ENCODE measurements at regions not wholly inside any gene's neighbourhood (a gene's known extent, or its start where the extent isn't known, plus 50 kb on each side); places are given as distances from the start of the nearest gene placed in this dataset.

GRCh38 chr13:106133025-106133424 is 402.4 kb downstream of the EFNB2 start:
- peaks cover 3% of the 10 kb centered on the region for H3K9me3 Mint-ChIP-seq (ENCODE audit: unreplicated experiment)
- H3K27ac Mint-ChIP-seq (ENCODE audit: unreplicated experiment) = no peak overlapping the region
- DNase-seq = no peak
- no peak for TF ChIP-seq CTCF (IDR thresholded peaks at IDR 0.05; ENCODE audit: partially characterized antibody, unreplicated experiment)
- no peaks in the 10 kb centered on the region for H3K4me1 Mint-ChIP-seq (ENCODE audit: low read depth, unreplicated experiment)
- no peak overlapping the region for H3K4me3 Mint-ChIP-seq (ENCODE audit: unreplicated experiment)
- H3K36me3 Mint-ChIP-seq (ENCODE audit: unreplicated experiment) = peaks cover 14% of the 10 kb centered on the region
- H3K27me3 Mint-ChIP-seq (ENCODE audit: unreplicated experiment) = no peaks in the 10 kb centered on the region

DNA sequence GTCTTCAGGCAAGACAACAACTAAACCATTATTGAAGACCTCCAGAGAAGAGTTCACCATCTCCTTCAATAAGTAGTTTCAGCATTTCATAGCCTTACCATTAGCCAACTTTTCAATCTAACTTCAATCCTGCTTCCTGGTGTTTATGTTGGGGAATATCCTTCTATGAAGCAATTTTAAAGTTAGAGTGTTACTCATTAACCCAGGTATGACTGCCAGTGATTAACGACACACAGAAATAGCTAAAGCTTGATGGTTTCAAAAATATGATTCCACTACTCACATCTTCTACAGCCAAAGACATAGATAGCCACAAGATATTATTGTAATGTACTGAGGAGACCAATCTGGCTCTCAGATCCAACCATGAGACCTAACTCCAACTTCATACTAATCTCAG is 403.2 kb downstream of the EFNB2 start:
- Mint-ChIP-seq H3K27ac (ENCODE audit: unreplicated experiment) (no peak overlapping the region), H3K4me3 (ENCODE audit: unreplicated experiment) (no peak overlapping the region), H3K27me3 (ENCODE audit: unreplicated experiment) (no peaks in the 10 kb centered on the region), H3K9me3 (ENCODE audit: unreplicated experiment) (peaks cover 3% of the 10 kb centered on the region), H3K4me1 (ENCODE audit: low read depth, unreplicated experiment) (no peaks in the 10 kb centered on the region), H3K36me3 (ENCODE audit: unreplicated experiment) (peaks cover 14% of the 10 kb centered on the region)
- TF ChIP-seq CTCF (IDR thresholded peaks at IDR 0.05; ENCODE audit: partially characterized antibody, unreplicated experiment) = no peak
- DNase-seq = no peak

- H3K27me3 Mint-ChIP-seq (ENCODE audit: unreplicated experiment) = no peaks in the 10 kb centered on the region
- no peak for DNase-seq
- no peak for TF ChIP-seq CTCF (IDR thresholded peaks at IDR 0.05; ENCODE audit: partially characterized antibody, unreplicated experiment)
- peaks cover 14% of the 10 kb centered on the region for H3K36me3 Mint-ChIP-seq (ENCODE audit: unreplicated experiment)
- no peaks in the 10 kb centered on the region for H3K4me1 Mint-ChIP-seq (ENCODE audit: low read depth, unreplicated experiment)
- no peak overlapping the region for H3K27ac Mint-ChIP-seq (ENCODE audit: unreplicated experiment)
- H3K9me3 Mint-ChIP-seq (ENCODE audit: unreplicated experiment) = peaks cover 3% of the 10 kb centered on the region
- no peak overlapping the region for H3K4me3 Mint-ChIP-seq (ENCODE audit: unreplicated experiment)
Measured at GRCh38 chr13:106129993-106130392, 405.5 kb downstream of the EFNB2 start.

- DNase-seq = no peak
- Mint-ChIP-seq H3K36me3 (ENCODE audit: unreplicated experiment) (peaks cover 9% of the 10 kb centered on the region), H3K9me3 (ENCODE audit: unreplicated experiment) (peaks cover 2% of the 10 kb centered on the region), H3K4me1 (ENCODE audit: low read depth, unreplicated experiment) (no peaks in the 10 kb centered on the region), H3K27ac (ENCODE audit: unreplicated experiment) (no peak overlapping the region), H3K27me3 (ENCODE audit: unreplicated experiment) (no peaks in the 10 kb centered on the region), H3K4me3 (ENCODE audit: unreplicated experiment) (no peak overlapping the region)
- TF ChIP-seq CTCF (IDR thresholded peaks at IDR 0.05; ENCODE audit: partially characterized antibody, unreplicated experiment) = no peak
Measured at GRCh38 chr13:106129273-106129672, 406.2 kb downstream of the EFNB2 start.

GRCh38 chr13:106122234-106122633 is 413.2 kb downstream of the EFNB2 start:
- peaks cover 1% of the 10 kb centered on the region for H3K9me3 Mint-ChIP-seq (ENCODE audit: unreplicated experiment)
- DNase-seq = no peak
- H3K27ac Mint-ChIP-seq (ENCODE audit: unreplicated experiment) = no peak overlapping the region
- H3K36me3 Mint-ChIP-seq (ENCODE audit: unreplicated experiment) = no peaks in the 10 kb centered on the region
- no peaks in the 10 kb centered on the region for H3K4me1 Mint-ChIP-seq (ENCODE audit: low read depth, unreplicated experiment)
- H3K4me3 Mint-ChIP-seq (ENCODE audit: unreplicated experiment) = no peak overlapping the region
- TF ChIP-seq CTCF (IDR thresholded peaks at IDR 0.05; ENCODE audit: partially characterized antibody, unreplicated experiment) = no peak
- H3K27me3 Mint-ChIP-seq (ENCODE audit: unreplicated experiment) = peaks cover 2% of the 10 kb centered on the region
